Tibial nerve (tissue), 4 donors: ENCODE measurements at regions not wholly inside any gene's neighbourhood (a gene's known extent, or its start where the extent isn't known, plus 50 kb on each side); places are given as distances from the start of the nearest gene placed in this dataset.

Experiments
- CTCF ChIP-seq, 5 experiments: fragments of 200-600 bp in 3 of 5; fragments of 450-650 bp in 2 of 5; sonication (generic) in 3 of 5; IDR thresholded peaks; one replicate each; pipeline ENCODE4 v1.5.1; 2016 to 2019; ENCODE audit warnings: antibody characterized with exemption in 5 of 5, mild to moderate bottlenecking in 3 of 5, moderate library complexity in 2 of 5
- EP300 ChIP-seq, 2 donors: sonication (generic); formaldehyde crosslinking; IDR thresholded peaks; one replicate each; pipeline ENCODE4 v1.6.1; 2017; ENCODE audit warnings: antibody characterized with exemption in 2 of 2, mild to moderate bottlenecking in 1 of 2

- TF ChIP-seq EP300 (IDR thresholded peaks at IDR 0.05) (no peak), CTCF (IDR thresholded peaks at IDR 0.05) (no peak)
These were observed 1775.3 kb downstream of the TP53TG3F start for GRCh38 chr16:35234679-35235078.
